ENCODE measurements at regions not wholly inside any gene's neighbourhood (a gene's known extent, or its start where the extent isn't known, plus 50 kb on each side); places are given as distances from the start of the nearest gene placed in this dataset.

- Histone ChIP-seq H3K36me3 (ENCODE audit: insufficient read depth, low read length) (no peaks in the 10 kb centered on the region), H3K9ac (ENCODE audit: low read length) (no peak overlapping the region), H3K4me1 (ENCODE audit: insufficient read depth, low read length, severe bottlenecking) (no peaks in the 10 kb centered on the region), H3K27me3 (ENCODE audit: insufficient read depth, low read length) (no peaks in the 10 kb centered on the region), H4K20me1 (ENCODE audit: insufficient read depth, low read length) (no peaks in the 10 kb centered on the region), H3K4me2 (ENCODE audit: low read length) (no peak overlapping the region), H2AFZ (ENCODE audit: low read length) (no peak overlapping the region), H3K9me3 (ENCODE audit: low read length) (no peaks in the 10 kb centered on the region), H3K4me3 (ENCODE audit: low read depth, low read length, poor library complexity, severe bottlenecking) (no peak overlapping the region), H3K79me2 (ENCODE audit: insufficient read depth, low read length) (no peaks in the 10 kb centered on the region), H3F3A (ENCODE audit: insufficient read depth, low read length) (no peaks in the 10 kb centered on the region), H3K27ac (ENCODE audit: low read depth, low read length, poor library complexity, severe bottlenecking) (no peak overlapping the region), H3K9me2 (ENCODE audit: low read depth, low read length) (no peaks in the 10 kb centered on the region)
- TF ChIP-seq CTCF (IDR thresholded peaks at IDR 0.05; ENCODE audit: low read length) (no peak), EZH2 (IDR thresholded peaks at IDR 0.05; ENCODE audit: borderline replicate concordance, low read length) (no peak)
Observed at GRCh38 chr7:125088555-125088954, 158.9 kb upstream of the POT1 start.

DNA sequence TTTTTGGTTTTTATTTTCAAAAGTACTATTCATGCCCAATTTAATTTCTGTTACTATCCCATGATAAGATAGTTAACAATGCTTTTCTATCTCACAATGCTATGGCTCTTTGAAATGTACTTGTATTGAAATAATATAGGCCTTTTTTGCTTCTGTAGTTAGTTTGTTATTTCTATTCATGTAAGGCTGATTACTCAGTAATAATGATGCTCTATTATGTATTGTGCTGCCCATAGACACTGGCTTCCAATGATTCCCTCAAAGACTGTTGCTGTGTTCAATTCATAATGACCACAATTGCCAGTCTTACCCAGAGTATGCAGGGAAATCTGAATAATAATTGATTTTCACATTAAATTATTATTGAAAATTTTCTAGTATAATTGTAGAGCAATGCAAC is 155.5 kb upstream of the POT1 start:
- H3K4me1 ChIP-seq (ENCODE audit: insufficient read depth, low read length, severe bottlenecking) = no peaks in the 10 kb centered on the region
- H3K27ac ChIP-seq (ENCODE audit: low read depth, low read length, poor library complexity, severe bottlenecking) = no peak overlapping the region
- H3K9me2 ChIP-seq (ENCODE audit: low read depth, low read length) = no peaks in the 10 kb centered on the region
- TF ChIP-seq CTCF (IDR thresholded peaks at IDR 0.05; ENCODE audit: low read length) (no peak), EZH2 (IDR thresholded peaks at IDR 0.05; ENCODE audit: borderline replicate concordance, low read length) (no peak)
- no peaks in the 10 kb centered on the region for H3K36me3 ChIP-seq (ENCODE audit: insufficient read depth, low read length)
- H3K4me3 ChIP-seq (ENCODE audit: low read depth, low read length, poor library complexity, severe bottlenecking) = no peak overlapping the region
- H3K27me3 ChIP-seq (ENCODE audit: insufficient read depth, low read length) = no peaks in the 10 kb centered on the region
- no peaks in the 10 kb centered on the region for H3K9me3 ChIP-seq (ENCODE audit: low read length)
- H2AFZ ChIP-seq (ENCODE audit: low read length) = no peak overlapping the region
- no peaks in the 10 kb centered on the region for H3K79me2 ChIP-seq (ENCODE audit: insufficient read depth, low read length)
- H3K4me2 ChIP-seq (ENCODE audit: low read length) = no peak overlapping the region
- no peaks in the 10 kb centered on the region for H3F3A ChIP-seq (ENCODE audit: insufficient read depth, low read length)
- no peak overlapping the region for H3K9ac ChIP-seq (ENCODE audit: low read length)
- H4K20me1 ChIP-seq (ENCODE audit: insufficient read depth, low read length) = no peaks in the 10 kb centered on the region

DNA sequence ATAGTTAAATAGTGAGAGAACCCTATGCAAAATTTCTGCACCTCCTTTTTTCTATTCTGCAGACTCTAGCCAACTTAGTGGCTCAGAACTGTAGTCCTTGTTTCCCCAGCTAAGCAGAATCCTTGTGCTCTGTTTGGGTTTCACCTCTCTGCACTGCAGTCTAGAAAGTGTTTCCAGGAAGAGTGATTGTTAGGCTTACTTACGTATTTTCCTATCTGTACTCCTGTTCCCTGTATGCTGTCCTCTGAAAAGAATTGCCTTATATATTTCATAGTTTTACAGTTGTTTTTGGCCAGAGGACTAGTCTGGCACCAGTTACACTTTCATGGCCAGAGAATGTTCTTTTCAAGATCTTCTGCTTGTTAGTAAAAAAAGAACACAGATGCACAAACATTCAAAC is 154.6 kb upstream of the POT1 start:
- Histone ChIP-seq H3K9me2 (ENCODE audit: low read depth, low read length) (no peaks in the 10 kb centered on the region), H3F3A (ENCODE audit: insufficient read depth, low read length) (no peaks in the 10 kb centered on the region), H3K4me3 (ENCODE audit: low read depth, low read length, poor library complexity, severe bottlenecking) (no peak overlapping the region), H3K79me2 (ENCODE audit: insufficient read depth, low read length) (no peaks in the 10 kb centered on the region), H2AFZ (ENCODE audit: low read length) (no peak overlapping the region), H3K9me3 (ENCODE audit: low read length) (no peaks in the 10 kb centered on the region), H3K27ac (ENCODE audit: low read depth, low read length, poor library complexity, severe bottlenecking) (no peak overlapping the region), H3K4me2 (ENCODE audit: low read length) (no peak overlapping the region), H3K27me3 (ENCODE audit: insufficient read depth, low read length) (no peaks in the 10 kb centered on the region), H3K36me3 (ENCODE audit: insufficient read depth, low read length) (no peaks in the 10 kb centered on the region), H3K4me1 (ENCODE audit: insufficient read depth, low read length, severe bottlenecking) (no peaks in the 10 kb centered on the region), H3K9ac (ENCODE audit: low read length) (no peak overlapping the region), H4K20me1 (ENCODE audit: insufficient read depth, low read length) (no peaks in the 10 kb centered on the region)
- no peak for TF ChIP-seq EZH2 (IDR thresholded peaks at IDR 0.05; ENCODE audit: borderline replicate concordance, low read length)

DNA sequence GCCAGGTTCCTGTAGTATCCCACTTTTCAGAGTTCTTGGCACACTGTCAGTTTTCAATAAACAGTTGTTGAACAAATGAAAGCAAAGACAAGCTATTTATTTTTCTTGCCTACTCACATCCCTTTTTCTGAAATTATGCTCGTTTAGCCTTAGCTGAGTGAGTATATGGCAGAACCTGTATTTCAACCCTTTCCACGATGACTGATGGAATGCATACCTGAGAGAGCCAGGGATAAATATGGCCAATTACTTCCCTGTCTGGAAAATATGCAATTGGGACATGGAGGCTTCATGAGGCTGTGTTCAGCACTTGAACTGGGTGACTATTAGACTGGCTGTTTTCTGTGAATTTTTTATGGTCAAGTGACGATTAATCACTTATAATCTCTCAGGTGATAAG is 144.5 kb upstream of the POT1 start:
- Histone ChIP-seq H3K27ac (ENCODE audit: low read depth, low read length, poor library complexity, severe bottlenecking) (no peak overlapping the region), H3K4me2 (ENCODE audit: low read length) (no peak overlapping the region), H3K9me2 (ENCODE audit: low read depth, low read length) (no peaks in the 10 kb centered on the region; the same call in 1 of the 2 replicates), H3K79me2 (ENCODE audit: insufficient read depth, low read length) (no peaks in the 10 kb centered on the region), H3K9me3 (ENCODE audit: low read length) (no peaks in the 10 kb centered on the region), H3K4me3 (ENCODE audit: low read depth, low read length, poor library complexity, severe bottlenecking) (no peak overlapping the region), H2AFZ (ENCODE audit: low read length) (no peak overlapping the region), H3F3A (ENCODE audit: insufficient read depth, low read length) (no peaks in the 10 kb centered on the region), H3K27me3 (ENCODE audit: insufficient read depth, low read length) (no peaks in the 10 kb centered on the region), H3K9ac (ENCODE audit: low read length) (no peak overlapping the region), H3K36me3 (ENCODE audit: insufficient read depth, low read length) (no peaks in the 10 kb centered on the region), H4K20me1 (ENCODE audit: insufficient read depth, low read length) (no peaks in the 10 kb centered on the region), H3K4me1 (ENCODE audit: insufficient read depth, low read length, severe bottlenecking) (no peaks in the 10 kb centered on the region)
- TF ChIP-seq CTCF (IDR thresholded peaks at IDR 0.05; ENCODE audit: low read length) = no peak
- TF ChIP-seq EZH2 (IDR thresholded peaks at IDR 0.05; ENCODE audit: borderline replicate concordance, low read length) = no peak

Measured in OCI-LY1 (cell line).